NCI-H526 treated with DMSO at 0.1 percent for 48 hours (cell line): ENCODE measurements at regions not wholly inside any gene's neighbourhood (a gene's known extent, or its start where the extent isn't known, plus 50 kb on each side); places are given as distances from the start of the nearest gene placed in this dataset.

Source experiments
- DNase-seq: peaks from one replicate; lab custom pipeline; 2025; lab: John Stamatoyannopoulos, UW

DNA sequence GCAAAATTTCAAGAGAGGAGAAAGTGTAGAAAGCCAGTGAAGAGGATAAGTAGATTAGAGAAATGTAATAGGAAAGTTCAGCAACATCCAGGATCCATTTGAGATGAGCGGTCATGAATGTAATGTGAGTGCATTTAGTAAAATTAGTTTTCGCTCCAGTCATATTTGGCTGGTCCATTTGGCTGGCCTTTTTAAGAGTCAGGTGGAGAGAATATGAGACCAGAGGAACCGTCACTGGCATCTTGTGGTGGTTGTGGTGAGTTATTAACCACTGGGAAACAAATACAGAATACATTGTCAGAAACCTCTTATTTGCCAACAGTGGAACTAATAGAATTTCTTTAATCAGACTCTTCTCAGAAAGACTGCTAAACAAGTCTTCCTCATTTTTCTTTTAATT, 1064.3 kb upstream of the CDH2 start:
- DNase-seq = no peak

DNA sequence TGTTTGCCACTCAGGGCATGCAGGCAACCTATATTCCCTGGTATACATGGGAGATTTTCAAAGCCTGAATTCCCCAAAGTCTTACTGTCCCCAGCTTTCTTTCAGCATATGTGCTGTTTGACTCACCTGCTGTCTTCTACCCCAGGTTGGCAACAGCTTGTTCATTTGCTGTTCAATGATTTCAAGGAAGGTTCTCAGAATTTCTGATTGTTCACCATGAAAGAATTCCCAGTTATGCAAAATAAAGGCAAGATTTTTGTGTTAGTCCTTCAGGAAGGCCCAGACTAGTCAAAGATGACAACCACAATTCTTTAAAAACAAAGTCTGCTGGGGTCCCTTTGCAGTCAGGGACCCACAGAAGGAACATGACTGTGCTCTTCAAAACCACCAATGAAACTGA, 1057.8 kb upstream of the CDH2 start:
- DNase-seq = no peak

DNA sequence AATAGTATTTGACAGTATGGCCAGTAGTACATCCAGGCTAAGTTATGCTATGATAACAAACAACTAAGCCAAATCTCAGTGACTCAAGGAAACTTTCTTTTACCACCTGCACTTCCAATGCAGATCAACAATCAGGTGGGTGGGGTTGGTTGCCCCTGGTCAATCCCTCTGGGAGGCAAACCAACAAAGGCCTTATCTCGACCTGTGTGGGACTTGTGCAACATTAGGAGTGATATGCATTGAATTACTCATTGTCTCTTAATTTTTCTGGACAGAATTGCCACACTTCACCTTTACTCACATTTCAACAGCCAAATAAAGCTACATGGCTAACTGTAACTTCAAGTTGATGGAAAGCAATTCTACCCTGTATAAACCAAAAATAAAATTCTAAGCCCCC, 1049.3 kb upstream of the CDH2 start:
- DNase-seq = no peak

DNA sequence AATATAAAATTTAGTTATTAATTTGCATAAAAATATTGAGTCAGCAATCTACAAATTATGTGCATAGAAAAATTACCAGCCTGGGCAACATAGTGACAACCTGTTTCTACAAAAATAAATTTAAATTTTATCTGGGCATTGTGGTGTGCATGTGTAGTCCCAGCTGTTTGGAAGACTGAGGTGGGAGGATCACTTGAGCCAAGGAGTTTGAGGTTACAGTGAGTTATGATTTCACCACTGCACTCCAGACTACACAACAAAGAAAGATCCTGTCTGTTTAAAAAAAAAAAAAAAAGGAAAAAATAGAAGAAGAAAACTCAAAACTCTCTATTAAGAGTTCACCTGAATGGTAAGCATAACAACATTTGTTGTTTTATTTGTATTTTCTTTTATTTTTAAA, 1048.4 kb upstream of the CDH2 start:
- no peak for DNase-seq

DNA sequence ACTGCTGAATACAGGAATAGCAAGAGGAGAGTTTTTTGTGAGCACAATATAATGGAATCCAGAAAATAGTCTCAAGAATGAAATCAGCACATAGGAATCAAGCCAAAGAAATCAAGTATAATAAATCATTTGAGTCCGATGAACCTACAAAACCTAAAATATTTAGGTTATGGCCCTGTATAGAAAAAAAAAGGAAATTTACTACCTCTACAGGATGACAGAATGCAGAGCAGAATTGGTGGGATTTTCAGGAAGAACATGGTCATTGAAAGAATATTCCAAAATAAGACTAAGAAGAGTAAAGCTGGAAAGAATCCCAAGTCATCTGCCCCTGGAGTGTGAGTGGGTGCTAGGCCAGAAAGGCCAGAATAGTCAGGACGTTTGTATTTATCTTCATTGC, 1041.2 kb upstream of the CDH2 start:
- no peak for DNase-seq

DNA sequence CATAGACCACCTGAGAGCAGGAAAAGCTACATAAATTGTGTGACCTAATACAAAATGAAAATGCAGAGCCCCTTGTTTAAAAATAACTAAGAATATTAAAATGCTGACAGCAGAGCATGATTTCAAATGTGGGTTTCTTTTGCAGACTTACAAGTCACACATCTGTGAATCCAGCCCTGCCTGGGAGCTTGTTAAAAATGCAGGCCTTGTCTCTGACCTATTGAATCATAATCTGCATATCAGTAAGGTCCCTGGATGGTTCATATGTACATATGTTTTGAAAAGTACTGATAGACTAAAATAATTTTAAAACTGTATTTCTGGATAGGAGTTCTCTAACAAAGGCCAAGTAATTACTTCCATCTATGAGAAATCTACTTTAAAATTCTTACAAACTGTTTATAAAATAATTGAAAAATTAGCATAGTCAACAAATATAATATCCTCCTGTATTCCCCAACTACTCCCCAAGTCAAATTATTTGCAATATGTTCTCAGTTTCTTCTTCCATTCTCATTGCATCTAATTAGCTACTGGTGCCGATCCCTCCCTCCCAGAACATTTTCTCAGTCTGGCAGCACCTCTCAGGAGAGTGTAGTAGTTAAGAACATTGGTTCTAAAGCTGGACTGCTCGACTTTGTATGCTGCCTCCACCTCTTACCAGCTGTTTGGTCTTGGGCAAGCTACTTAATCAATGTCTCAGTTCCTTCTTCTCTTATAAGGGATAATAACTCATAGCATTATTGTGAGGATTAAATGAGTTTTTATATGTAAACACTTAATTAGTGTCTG, 1040.4 kb upstream of the CDH2 start:
- DNase-seq = no peak

DNA sequence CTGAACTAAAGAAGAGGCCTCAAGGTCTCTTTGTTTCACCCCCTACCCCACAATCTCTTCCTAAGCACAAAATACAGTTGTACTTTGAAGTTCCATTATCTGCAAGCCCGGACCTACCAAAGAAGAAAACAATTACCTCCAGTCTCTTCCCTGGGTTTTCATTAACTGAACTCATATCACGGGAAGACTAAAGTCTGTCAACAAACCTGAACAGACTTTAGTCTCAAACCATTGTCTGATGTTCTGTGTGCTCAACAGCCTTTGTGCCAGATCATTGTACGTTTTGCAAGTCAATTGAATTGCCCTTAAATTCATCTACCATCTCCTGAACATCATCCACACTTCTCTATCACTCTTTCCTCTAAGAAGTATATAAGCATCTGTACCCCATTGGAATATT, 1021.9 kb upstream of the CDH2 start:
- no peak for DNase-seq

DNA sequence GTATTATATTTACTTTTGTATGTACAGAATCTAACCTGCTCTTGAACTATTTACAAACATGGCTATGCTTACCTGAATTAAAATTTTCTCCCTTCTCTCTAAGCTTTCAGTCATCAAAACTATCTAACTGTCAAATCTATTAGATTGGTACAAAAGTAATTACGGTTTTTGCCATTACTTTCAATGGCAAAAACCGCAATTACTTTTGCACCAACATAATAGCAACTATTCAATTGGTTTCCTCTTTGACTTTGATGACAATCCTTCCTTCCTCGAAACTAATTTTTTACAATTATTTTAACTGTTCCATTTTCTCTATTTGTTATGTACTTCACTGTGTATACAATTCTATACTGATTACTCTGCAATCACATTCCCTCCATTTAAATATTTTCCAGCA, 1019.4 kb upstream of the CDH2 start:
- DNase-seq = no peak

DNA sequence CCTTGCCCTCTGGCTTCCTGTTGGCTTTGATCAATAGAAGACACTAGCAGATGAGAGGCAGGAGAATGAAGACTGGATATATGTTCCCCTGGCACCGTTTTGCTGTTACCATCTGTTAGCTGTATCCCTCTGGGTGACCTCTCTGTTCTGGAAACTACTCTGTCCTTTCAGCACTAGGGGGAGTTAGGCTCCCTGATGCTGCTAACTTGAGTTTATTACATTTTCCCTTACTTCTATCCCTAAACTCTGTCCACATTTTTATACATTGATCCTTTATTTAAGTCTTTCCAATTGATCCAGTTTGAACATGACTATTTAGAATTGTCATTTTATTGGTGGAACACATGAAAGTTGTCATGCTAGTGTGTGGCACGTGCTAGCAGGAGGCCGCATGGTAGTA, 1014.3 kb upstream of the CDH2 start:
- no peak for DNase-seq

DNA sequence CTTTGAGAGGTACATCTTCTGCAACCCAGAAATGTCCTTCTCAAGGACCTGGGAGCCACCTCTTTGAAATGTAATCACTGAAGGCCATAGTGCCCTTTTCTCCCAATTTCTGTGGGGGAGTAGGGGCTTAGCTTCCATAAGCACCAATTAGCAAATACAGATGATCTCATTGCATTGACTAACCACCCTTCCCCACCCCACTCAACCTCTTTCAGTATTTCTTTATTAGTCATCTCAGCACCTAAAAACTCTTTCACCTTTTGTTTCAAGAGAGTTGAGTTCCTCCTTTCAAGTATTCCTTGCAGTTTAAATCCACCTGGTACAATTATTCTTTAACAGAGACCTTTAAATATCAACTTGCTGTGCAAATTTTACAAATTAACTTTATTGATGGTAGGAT, 1011.8 kb upstream of the CDH2 start:
- no peak for DNase-seq

DNA sequence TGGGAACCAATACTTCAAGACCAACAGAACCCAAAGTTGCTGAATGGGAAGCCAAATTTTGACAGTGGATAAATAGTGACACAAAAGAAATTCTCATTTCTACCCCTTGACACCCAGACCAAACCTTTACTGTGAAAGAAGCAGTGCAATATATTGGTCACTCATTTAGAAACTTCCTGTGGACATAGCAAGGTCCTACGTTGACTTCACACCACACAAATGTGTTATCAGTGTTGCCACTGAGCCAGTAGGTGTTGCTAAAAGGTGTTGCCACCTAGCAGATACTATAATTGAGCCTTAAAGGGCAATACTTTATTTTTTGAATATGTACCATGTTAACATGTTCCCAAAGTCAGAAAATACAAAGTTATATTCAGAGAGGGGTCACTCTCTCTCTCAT, 1008.9 kb upstream of the CDH2 start:
- no peak for DNase-seq

DNA sequence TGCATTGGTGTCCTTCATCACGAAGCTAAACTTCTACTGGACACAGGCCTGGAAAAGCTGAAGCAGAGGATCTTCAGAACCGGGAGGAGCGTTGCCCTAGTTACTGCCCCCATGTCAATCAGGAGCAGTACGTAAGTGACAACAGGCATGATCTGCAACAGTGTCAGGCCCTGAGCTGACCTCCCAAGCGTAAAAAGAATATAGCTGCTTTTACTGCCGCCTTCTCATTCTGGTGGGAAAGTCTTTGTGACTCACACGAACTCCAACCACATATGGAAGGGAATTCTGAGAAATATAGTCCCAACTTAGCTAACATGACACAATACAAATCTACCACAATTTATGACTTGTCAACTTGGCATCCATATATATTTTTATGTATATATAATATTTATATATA, 1007.7 kb upstream of the CDH2 start:
- no peak for DNase-seq

DNA sequence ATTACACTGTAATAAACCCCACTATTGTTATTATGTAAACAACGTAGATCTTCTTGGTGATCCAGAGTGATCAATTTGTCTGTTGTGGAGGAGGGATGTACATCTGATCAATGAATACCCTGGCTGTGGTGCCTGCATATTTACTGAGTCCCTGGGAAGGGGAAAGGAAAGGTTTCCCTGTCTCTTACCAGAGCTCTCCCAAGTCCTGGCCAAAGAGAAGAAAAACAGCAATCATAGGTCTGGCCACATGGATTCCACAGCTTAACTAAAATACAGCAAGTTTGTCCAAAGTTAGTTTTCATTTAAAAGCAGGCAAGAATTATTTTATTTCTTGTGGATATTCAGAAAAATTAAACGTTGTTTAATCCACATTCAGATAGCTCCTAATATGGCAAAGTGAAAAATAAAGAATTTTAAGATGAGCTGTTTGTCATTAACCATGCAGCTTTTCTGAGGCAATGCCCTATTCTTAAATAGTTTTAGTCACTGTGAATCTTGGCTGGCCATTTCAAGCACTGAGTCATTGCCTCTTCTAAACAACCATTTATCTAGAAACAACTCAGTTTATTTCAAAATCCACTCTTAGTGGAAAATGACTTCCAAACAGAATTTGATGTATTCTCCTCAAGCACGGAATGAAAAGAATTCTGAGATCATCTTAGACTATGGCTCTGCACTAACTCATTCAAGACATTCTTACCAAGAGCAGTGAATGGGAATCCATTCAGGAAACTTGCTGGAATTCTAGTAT, 1004.4 kb upstream of the CDH2 start:
- no peak for DNase-seq

DNA sequence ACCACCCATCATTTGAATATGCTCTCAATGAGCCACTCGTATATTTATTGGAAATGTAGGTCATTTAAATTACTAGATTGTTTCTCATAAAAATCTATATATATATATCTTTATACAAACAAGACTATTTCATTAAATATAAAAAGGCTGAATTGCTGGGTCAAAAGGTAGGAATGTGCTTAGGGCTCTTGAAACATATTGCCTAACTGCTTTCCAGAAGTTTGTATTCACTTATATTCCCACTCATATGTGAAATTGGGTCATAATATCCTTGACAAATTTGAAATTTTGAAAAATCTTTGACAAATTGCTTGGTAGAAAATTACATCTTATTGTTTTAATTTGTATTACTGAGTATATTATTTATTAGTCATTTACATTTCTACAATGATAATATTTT, 999.8 kb upstream of the CDH2 start:
- no peak for DNase-seq

DNA sequence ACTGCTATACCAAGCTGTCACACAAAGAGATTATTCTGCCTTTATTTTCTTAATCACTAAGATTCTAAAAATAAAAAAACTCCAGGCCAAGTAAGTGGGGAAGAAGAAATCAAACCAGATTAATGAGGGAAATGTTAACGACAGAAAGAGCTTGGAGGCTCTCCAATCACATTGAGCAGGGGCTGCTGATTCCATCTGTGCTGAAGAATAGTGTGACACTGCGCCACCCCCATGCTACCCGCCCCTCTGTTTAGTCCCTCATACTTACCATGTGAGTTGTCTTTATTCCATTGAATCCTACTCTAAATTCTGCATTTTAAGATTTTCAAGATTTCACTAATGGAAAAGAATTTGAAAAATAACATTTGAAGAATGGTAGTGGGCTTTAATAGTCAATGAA, 998.0 kb upstream of the CDH2 start:
- DNase-seq = no peak

DNA sequence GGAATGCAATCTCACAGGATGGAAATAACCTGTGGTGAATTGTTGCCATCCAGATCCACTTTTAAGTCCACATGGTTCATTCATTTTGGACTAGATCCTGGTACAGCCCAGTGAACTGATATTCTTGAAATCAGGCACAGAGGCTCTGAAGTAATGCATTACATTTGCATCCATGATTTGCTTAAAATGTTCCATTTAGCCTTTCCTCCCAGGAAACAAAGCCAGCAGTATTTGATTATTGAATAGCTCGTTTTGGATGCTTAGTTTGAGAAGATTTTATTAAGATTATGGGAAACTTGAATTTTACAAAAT, 995.8 kb upstream of the CDH2 start:
- no peak for DNase-seq

DNA sequence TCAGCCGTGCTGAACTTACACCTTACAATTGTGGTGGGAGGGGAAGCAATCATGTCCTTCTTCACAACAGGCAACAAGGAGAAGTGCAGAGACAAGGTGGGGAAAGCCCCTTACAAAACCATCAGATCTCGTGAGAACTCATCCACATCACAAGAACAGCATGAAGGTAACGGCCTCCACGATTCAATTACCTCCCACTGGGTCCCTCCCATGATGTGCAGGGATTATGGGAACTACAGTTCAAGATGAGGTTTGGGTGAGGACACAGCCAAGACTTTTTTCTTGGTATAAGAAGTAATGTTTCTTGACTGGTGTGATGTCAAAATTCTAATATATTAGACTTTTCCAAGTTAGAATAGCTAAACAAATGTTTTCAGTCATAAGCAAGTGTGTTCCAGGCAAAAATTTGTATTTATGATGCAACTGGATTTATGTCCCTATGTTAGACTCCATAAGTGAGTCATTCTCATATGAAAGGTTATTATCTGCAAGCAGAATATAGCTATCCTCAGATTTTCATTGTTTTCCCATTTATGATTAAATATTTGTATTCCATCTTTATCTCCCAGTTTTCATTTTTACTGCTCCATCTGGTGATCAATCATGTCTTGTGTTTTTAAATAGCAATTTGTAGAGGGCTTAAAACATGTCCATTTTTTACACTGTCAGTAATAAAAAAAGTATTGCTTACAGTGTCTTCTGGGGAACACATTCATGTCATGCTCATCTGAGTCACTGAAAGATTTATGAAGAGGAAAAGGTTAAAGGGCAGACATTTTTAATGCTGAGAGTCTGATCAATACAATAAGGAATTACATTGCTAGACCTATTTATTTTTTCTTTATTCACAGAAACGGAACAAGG, 995.2 kb upstream of the CDH2 start:
- DNase-seq = no peak

DNA sequence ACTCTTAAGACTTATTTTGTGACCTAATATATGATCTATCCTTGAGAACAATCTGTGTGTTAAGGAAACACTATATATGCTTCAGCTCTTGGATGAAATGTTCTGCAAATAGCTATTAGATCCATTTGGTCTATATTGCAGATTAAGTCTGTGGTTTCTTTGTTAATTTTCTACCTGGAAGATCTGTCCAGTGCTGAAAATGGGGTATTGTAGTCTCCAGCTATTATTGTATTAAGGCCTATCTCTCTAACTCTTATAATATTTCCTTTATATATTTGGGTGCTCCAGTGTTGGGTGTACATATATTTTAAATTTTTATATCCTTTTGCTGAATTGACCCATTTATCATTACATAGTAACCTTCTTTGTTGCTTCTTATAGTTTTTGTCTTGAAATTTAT, 992.7 kb upstream of the CDH2 start:
- DNase-seq = no peak

DNA sequence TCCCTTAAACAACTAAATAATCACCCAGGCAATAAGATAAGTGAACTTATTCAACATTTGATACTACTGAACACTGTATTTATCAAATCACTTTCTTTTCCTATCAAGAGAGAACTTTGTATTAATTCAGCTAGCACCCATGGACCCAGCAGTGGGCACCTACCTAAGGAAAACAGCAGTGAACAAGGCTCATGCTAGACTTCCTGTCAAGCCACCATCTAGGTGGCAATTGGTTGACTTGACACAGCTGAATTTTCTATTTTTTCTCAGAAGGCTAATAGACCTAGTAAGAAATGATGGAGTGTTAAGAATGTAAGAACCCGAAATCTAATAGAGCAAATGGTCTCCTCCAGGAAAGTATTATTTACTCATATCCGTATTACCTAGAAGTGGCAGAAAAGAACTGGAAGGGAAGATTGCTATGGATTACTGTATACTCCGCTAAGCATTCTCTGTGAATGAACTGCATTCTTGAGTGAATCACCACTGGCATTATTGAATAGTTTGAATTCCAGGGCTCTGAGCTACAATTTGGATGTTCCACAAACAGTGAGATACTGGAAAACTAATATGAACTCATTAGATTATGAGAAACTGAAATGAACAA, 988.2 kb upstream of the CDH2 start:
- no peak for DNase-seq

DNA sequence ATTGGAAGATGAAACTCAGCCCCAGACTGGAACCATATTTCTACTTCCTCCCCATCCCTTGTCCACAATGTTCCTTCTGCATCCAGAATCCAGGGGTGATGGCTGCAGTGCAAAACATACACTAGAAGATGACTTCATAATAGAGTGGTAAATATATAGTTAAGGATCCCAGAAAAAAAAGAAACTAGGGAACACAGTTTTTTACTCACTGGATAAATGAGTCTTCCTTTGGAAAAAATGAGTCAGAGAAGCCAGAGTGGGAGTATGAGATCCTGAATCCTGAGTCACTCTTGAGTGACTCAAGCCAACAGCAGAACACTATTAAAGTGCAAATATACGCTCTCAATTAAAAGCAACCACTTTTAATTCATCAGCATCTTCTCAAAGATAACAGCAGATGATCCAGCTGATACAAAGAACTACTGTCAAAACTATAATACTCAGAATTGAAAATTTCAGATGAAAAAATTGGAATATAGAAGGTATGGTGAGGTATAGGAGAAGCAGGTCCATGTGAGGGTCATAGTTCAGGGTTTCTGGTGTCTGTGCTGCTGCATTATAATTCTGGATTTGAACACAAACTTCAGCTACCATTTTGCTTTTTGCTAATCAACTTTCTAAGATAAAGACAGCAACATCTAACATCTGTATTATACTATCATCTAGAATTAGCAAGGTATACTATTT, 987.2 kb upstream of the CDH2 start:
- no peak for DNase-seq

DNA sequence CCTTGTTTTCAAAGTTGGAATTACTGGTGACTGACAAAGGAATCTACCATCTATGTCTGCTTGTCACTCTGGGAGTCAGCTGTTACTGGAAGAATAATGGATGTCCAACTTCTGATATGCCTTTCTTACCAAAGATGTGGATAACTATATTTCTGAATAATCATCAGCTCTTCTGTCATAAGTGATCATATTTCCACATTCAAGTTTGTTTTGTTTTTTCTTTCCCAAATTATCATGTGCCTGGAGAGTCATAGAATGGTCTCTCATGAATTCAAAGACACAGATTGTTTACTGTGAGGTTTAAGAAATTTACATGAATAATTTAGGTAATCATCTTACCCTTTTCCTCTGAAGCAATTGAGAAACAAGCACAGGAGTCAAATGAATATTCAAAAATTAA, 986.7 kb upstream of the CDH2 start:
- no peak for DNase-seq

DNA sequence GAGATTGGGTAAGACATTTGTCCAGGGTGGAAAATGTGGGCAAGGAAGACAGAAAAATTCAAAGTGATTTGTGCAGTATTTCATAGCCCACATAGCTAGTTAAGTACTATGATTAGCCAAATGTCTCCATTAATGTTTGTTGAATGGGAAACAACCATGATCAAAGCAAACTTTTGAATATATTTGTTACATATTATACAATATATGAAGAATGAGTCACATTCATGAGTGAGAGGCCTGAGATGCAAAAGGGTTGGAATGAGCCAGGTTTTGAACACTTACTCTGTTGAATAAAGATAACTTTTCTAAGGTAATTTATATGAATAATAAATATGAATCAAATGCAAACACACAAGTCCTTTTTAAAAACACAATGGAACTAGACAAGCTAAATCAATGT, 984.5 kb upstream of the CDH2 start:
- no peak for DNase-seq
